ENCODE measurements at regions not wholly inside any gene's neighbourhood (a gene's known extent, or its start where the extent isn't known, plus 50 kb on each side); places are given as distances from the start of the nearest gene placed in this dataset.

DNA sequence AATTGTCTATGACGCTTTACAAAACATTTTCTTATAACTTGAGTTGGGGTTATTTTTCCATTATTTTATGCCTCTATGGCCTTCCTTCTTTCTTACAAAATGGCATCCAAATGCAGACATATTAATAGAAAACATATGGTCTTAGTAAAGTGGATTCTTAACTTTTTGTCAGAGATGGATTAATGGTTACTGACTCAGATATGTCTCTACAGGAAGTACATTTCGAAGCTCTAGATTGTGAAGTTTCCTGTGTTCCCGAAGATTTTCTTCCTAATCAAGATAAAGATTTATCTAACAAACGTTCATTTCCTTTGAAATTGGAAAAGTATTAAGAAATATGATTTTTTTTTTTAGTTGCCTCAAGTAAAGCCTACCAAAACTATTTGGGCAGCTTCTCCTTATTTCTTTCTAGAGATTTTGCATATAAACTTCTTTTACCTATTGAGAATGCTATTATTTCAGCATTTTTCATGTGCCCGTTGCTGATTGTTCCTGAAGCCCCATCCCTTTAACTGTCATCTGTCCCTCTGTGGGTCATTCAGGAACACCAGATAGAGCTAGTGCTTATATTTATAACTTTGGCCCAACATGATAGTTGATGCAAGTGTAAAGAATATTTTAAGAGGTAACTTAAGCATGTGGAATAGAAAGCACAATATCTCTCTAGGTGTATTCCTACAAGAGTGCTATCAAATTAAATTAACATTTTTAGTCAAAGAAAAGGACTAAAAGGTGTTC is 498.0 kb downstream of the CCDC85A start:
- TF ChIP-seq POLR2A (IDR thresholded peaks at IDR 0.05; ENCODE audit: low read depth, low read length): no peak
- DNase-seq (ENCODE audit: insufficient read length, low spot score): no peak
- peak; percentile 20 for FAIRE-seq

DNA sequence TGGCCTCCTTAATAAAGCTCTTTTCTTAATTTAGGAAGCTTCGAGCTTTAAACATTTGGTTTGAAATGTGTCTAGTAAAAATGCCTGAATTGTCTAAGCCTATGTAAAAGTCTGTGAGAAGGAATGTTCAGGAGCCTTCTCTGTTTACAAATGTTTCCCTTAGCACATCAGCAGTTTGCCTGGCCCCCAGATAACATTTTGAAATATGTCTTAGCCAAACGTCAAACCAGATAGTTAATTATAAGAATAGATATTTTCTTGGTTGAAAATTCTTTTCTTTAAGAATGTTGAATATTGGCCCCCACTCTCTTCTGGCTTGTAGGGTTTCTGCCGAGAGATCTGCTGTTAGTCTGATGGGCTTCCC is 498.6 kb downstream of the CCDC85A start:
- no peak for FAIRE-seq
- TF ChIP-seq POLR2A (IDR thresholded peaks at IDR 0.05; ENCODE audit: low read depth, low read length): no peak

DNA sequence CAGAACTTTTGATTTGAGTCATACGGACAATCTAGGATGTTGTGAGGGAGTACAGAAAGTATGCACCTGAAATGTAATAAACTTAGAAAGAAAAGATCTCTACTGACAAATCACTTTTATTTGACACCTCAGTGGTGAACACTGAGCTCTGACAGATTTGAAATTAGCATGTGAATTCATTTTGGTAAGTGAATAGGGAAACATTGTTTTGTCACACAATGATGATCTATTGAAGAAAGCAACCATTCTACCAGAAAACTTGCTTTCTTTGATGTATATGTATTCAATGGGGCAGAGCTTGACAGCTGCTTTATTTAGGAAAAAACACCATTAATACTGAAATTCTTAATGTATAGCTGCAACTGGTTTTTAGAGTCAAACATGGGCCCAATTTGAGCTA is 500.5 kb downstream of the CCDC85A start:
- TF ChIP-seq POLR2A (IDR thresholded peaks at IDR 0.05; ENCODE audit: low read depth, low read length): no peak
- FAIRE-seq: no peak

More for the DNA sequence above, 498.6 kb downstream of the CCDC85A start:
- no peak for DNase-seq (ENCODE audit: insufficient read length, low spot score)

DNA sequence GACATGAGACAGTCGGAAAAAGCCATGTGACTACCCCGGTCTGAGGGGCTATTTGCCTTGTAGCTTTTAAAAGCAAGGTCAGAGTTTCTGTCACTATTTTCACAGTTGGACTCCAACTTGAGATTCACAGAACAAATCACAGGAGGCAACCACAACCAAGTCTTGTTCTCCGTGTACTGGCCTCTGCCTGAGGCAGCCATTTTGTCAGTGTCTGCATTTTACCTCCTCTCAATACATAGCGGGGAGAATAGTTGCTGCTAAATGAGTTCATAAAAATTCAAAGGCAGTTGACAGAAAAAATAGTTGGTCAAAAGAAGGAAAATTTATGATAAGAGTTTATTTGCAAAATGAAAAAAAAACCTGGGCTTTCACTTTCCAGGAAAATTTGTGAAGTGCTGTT is 501.4 kb downstream of the CCDC85A start:
- DNase-seq (ENCODE audit: insufficient read length, low spot score) (no peak), FAIRE-seq (no peak)
- no peak for TF ChIP-seq POLR2A (IDR thresholded peaks at IDR 0.05; ENCODE audit: low read depth, low read length)

More for the DNA sequence above, 500.5 kb downstream of the CCDC85A start:
- no peak for DNase-seq (ENCODE audit: insufficient read length, low spot score)

DNA sequence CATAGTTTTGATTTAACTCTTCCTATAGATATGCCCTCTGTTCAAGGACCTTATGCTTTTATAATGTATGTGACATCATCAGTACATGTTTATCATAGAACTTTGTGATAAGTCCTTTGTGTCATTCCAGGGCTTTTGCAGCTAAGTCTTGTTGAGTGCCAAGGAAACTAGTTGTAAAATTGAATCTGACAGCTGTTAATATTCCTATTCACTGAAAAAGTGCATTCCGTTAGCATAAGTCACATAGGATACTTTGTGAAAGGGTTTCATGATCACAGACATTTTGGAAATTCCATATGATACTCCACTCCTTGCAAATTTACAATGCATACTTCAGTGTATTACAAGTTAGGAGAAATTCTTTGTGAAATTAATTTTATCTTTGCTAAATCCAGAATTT is 503.4 kb downstream of the CCDC85A start:
- DNase-seq (ENCODE audit: insufficient read length, low spot score) (no peak), FAIRE-seq (peak; percentile 82)
- no peak for TF ChIP-seq POLR2A (IDR thresholded peaks at IDR 0.05; ENCODE audit: low read depth, low read length)

DNA sequence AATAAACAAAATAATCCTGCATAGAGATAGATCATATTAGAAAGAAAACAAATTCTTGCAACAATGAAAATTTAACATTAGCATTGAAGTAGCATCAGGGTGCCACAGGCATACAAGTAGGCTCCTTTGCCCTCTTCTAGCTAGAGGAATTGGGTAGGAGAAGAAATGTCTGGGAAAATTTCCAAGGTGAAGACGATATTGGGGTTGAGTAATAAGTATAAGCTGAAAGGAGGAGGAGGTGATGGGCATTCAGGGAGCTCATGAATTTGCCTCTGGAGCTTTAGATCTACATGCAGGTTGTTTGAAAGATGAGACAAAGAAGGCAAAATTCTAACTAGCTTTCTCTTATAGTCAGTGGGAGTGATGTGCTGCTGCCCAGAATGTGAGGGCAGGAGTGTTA is 504.9 kb downstream of the CCDC85A start:
- no peak for TF ChIP-seq POLR2A (IDR thresholded peaks at IDR 0.05; ENCODE audit: low read depth, low read length)
- DNase-seq (ENCODE audit: insufficient read length, low spot score) (no peak), FAIRE-seq (no peak)

DNA sequence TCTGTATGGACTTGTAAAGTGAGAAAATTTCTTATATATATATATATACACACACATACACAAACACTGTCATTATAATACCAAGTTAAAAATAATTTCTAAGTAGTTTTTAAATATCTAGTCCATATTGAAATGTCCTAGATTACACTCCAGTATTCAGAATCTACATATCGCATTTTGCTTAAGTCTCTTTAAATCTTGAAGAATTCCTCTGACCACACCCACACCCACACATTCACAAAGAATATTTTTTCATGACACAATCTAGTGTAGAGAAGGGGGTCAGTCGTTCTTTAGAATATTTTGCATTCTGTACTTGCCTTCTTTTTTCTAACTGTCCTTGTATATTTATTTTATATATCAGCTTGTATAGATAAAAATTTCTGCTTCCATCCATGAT is 509.7 kb downstream of the CCDC85A start:
- DNase-seq (ENCODE audit: insufficient read length, low spot score): no peak
- no peak for FAIRE-seq
- TF ChIP-seq POLR2A (IDR thresholded peaks at IDR 0.05; ENCODE audit: low read depth, low read length): no peak

DNA sequence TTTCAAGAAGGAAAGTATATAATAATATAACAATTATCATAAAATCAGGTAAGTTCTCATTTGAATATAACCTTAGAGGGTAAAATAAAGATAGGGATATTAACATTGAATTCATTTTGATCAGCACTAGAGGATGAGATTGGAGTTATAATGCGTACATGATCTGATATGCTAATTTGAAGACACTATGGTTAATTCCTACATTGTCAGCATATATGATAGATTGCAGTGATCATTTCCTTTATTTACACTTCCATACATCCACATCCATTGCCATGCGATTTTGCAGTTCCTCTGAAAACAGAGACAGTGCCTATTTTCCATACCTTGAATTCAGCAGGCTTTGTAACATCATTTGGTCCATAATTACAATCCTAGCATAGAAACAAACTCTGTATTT is 519.2 kb downstream of the CCDC85A start:
- FAIRE-seq: no peak
- no peak for TF ChIP-seq POLR2A (IDR thresholded peaks at IDR 0.05; ENCODE audit: low read depth, low read length)
- no peak for DNase-seq (ENCODE audit: insufficient read length, low spot score)

DNA sequence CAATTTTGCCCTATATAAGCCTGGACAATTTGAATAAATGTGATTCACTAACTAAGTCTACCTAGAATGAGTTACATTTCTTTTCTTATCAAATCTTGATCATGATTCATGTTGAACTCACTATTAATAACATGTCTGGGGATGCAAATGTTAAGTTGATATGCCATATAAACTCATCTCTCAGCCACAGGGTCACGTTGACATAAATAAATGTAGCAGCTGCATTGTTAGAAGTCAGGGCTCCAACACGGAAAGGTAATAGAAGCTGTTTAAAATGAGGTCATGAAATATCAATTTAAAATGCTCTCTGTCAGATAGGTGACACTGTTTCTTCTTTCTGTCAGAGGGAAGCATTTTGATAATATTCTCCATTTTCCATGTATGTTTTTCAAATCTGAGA is 521.9 kb downstream of the CCDC85A start:
- FAIRE-seq (no peak), DNase-seq (ENCODE audit: insufficient read length, low spot score) (no peak)
- no peak for TF ChIP-seq POLR2A (IDR thresholded peaks at IDR 0.05; ENCODE audit: low read depth, low read length)

DNA sequence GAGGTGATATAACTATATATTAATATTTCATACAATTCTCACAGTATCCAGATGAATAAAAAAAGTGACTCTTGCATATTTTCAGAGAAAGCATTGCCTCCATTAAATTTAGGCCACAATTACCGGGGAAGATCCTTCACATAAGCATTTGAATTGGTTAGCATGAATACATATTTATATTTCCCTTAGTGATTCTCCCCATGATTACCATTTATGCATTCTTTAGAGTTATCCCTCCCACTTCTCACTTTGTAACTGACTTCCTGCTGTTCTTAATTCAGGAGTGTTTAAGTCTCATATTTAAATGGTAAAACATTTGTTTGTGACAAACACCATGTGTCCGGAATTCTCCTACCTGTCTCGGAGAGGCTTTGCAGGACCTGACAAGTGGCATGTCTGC is 523.4 kb downstream of the CCDC85A start:
- DNase-seq (ENCODE audit: insufficient read length, low spot score) (no peak), FAIRE-seq (no peak)
- no peak for TF ChIP-seq POLR2A (IDR thresholded peaks at IDR 0.05; ENCODE audit: low read depth, low read length)

DNA sequence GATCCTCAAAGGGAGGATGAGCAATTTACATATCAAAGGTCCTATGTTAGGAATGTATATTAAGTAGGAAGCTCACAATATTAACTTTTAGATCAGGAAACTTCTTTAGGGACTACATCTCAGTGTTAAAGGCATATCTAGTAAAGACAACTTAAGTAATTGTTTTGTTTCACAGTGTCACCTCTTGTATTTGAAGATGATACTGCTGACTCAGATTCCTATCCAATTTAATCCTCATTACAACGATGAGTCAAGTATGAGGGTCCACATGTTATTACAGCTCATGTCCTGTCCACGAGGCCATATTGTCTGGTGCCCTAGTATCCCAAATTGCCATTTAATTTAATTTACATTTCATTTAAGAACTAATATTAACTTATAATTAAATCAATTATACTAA is 523.9 kb downstream of the CCDC85A start:
- DNase-seq (ENCODE audit: insufficient read length, low spot score) (no peak), FAIRE-seq (no peak)
- TF ChIP-seq POLR2A (IDR thresholded peaks at IDR 0.05; ENCODE audit: low read depth, low read length): no peak

DNA sequence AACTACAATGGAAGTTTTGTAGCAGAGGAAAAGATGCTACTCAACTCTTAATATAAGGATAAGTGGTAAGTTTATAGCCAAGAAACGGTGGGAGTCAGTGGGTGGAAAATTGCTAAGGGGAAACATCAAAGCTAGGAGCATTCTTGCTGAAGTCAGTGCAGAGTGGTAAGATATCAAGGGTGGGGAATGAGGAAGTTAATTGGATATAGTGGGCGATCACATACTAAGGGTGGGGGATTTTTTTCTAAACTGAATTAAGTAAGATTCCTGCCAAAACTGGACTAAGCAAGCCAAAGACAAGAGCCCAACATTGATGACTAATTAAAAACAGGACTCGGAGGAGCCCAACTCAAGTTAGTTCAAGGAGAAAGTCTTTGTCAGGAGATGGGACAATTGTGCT is 525.4 kb downstream of the CCDC85A start:
- no peak for DNase-seq (ENCODE audit: insufficient read length, low spot score)
- FAIRE-seq: no peak
- TF ChIP-seq POLR2A (IDR thresholded peaks at IDR 0.05; ENCODE audit: low read depth, low read length): no peak

DNA sequence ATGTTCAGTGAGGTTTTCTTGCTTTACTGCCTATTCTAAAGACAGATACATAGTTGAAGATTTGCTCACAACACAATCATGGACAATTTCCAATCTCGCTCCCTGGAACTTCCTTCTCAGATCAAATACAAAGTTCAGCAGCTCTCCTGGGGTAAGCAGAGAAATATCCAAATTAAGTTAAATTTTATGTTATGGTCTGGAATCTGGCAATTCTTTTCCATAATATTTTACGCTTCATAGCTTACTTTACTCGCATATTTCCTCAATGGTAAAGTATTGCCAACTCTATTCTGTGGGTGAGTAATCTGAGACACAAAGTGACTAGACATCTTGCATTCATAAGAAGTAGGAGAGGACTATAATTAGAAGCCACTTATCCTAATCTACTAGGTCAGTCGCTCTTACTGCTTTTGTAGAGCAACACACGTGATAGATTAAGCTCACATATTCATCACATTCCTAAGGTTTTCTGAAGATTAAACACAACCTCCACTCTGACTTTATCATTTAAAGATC is 529.4 kb downstream of the CCDC85A start:
- TF ChIP-seq POLR2A (IDR thresholded peaks at IDR 0.05; ENCODE audit: low read depth, low read length): no peak
- DNase-seq (ENCODE audit: insufficient read length, low spot score): no peak
- peak; percentile 30 for FAIRE-seq

DNA sequence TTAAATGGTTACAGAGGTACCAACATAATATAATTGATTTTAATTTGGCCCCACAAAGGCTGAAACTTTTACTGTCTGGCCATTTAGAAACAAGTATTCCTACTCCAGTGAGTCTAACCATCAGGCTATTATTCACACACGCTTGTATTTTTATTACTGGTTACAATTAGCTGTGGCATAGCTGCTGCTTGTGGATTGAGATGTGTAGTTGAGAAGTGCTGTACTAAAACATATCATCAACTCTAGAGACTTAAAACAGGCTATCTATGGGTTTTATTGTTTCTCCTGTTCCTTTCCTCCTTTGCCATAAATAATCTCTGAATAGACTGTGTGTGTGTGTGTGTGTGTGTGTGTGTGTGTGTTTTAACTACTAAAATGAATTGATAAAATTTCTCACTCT is 530.2 kb downstream of the CCDC85A start:
- TF ChIP-seq POLR2A (IDR thresholded peaks at IDR 0.05; ENCODE audit: low read depth, low read length): no peak
- DNase-seq (ENCODE audit: insufficient read length, low spot score) (no peak), FAIRE-seq (no peak)

DNA sequence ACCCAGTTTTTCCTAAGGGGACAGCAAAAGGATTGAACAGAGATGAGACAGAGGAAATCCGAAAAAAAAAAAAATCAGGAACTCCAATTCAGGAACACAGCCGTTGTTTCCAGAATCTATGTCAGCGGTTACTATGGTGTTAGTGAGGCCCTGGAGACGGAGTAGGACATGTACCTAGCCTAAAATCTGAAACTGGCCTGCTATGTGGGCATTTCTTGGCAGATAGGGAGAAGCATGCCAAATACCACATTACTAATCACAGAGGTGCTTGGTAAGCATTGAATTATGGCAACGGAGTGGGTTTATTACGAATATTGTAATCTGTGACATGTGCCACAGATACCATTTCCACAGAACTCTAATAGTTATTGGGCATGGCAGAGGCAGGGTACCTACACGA is 530.6 kb downstream of the CCDC85A start:
- no peak for FAIRE-seq
- no peak for DNase-seq (ENCODE audit: insufficient read length, low spot score)

More for the DNA sequence above, 530.6 kb downstream of the CCDC85A start:
- TF ChIP-seq POLR2A (IDR thresholded peaks at IDR 0.05; ENCODE audit: low read depth, low read length): no peak

All from H54 (cell line).